Heart left ventricle (tissue), 16 donors: ENCODE measurements at regions not wholly inside any gene's neighbourhood (a gene's known extent, or its start where the extent isn't known, plus 50 kb on each side); places are given as distances from the start of the nearest gene placed in this dataset.
A peak's percentile ranks its signal among the peaks of the same experiment; 100 is the strongest.

Experiments used
- ATAC-seq, 4 donors: fragments of 200-7000 bp; cut with Tn5 transposase; one replicate each; pipeline ENCODE4 v1.9.1; 2020 to 2022; ENCODE audit warnings: moderate library complexity in 4 of 4, mild to moderate bottlenecking in 3 of 4, moderate number of reproducible peaks in 1 of 4
- DNase-seq, 5 donors: peaks; one replicate each; pipeline ENCODE4 v3.0.0-alpha.2; 2020
- H3K27ac ChIP-seq, 12 donors: fragments of 200-600 bp; sonication (generic) in 4 of 12; one replicate each; pipeline versions ENCODE4 v1.5.0 to v1.8.0; 2016 to 2022; ENCODE audit warnings: mild to moderate bottlenecking in 2 of 12
- H3K27me3 ChIP-seq, 9 donors: fragments of 200-600 bp; sonication (generic) in 2 of 9; one replicate each; pipeline versions ENCODE4 v1.5.1 to v1.8.0; 2016 to 2022; ENCODE audit warnings: mild to moderate bottlenecking in 3 of 9
- H3K36me3 ChIP-seq, 9 donors: fragments of 200-600 bp; sonication (generic) in 2 of 9; one replicate each; pipeline versions ENCODE4 v1.5.0 to v1.8.0; 2018 to 2022; ENCODE audit warnings: mild to moderate bottlenecking in 2 of 9
- H3K4me1 ChIP-seq, 12 donors: fragments of 200-600 bp; sonication (generic) in 4 of 12; one replicate each; pipeline versions ENCODE4 v1.5.0 to v1.8.0; 2016 to 2022; ENCODE audit warnings: mild to moderate bottlenecking in 3 of 12
- H3K4me3 ChIP-seq, 12 donors: fragments of 200-600 bp; sonication (generic) in 4 of 12; one replicate each; pipeline versions ENCODE4 v1.5.0 to v1.8.0; 2017 to 2022; ENCODE audit warnings: mild to moderate bottlenecking in 9 of 12, moderate library complexity in 4 of 12
- H3K9me3 ChIP-seq, 12 donors: fragments of 200-600 bp; sonication (generic) in 4 of 12; one replicate each; pipeline versions ENCODE4 v1.5.0 to v1.8.0; 2016 to 2022; ENCODE audit warnings: mild to moderate bottlenecking in 1 of 12
- POLR2A ChIP-seq, 2 donors: fragments of 450-650 bp; IDR thresholded peaks; one replicate each; pipeline ENCODE4 v1.6.1; 2017; ENCODE audit warnings: antibody characterized with exemption in 2 of 2, mild to moderate bottlenecking in 2 of 2, moderate library complexity in 2 of 2
- WGBS, 4 donors: extraction: QIAGEN DNeasy Blood & Tissue Kit in 2 of 4; methylation state at CpG; one replicate each; pipeline versions ENCODE4 v1.1.5 to v1.1.7; 2013 to 2018; 5-methylcytosine and 5-hydroxymethylcytosine counted together
- intact Hi-C, 10 donors: fragments of 100-400 bp; cut with DNase I; formaldehyde crosslinking; loops; one replicate each; pipeline versions ENCODE4 v1.11.1 to v1.14.2; 2022
- TF ChIP-seq, protein P1 (sequence below), 12 donors: fragments of 200-600 bp; sonication (generic) in 4 of 12; IDR thresholded peaks; one replicate each; pipeline versions ENCODE4 v1.5.0 to v1.8.0; 2018 to 2022; ENCODE audit warnings: antibody characterized with exemption in 12 of 12, mild to moderate bottlenecking in 5 of 12
- donor health status: ischemic (EF 13 %, LVEDD 7.1; RV severe dilation, severe dysfunction).
- donor health status: healthy with polysubstance abuse.
- donor health status: DM: no; HTN: yes; CAD: no.
- donor health status: DM: no; HTN: no; CAD: no.
- donor health status: ischemic (EF 25% LVEDD 6.9; RV normal size, moderate dysfunction).
- donor health status: ischemic (EF 25% LVEDD 5.7; RV mildly dilated, moderate dysfunction).
- donor health status: healthy.
- donor health status: DM: yes; HTN: yes; CAD: no.
- donor health status: ischemic (EF 35%, LVEDD 5.7; RV mildly dilated, moderate dysfunction).
- donor health status: nonischemic (EF 11% LVEDD 7.7; RV severe dilation, severe dysfunction).
- donor health status: DM: yes; HTN: yes; CAD: no.
- donor health status: PGD.
- donor health status: ischemic (EF 29% LVEDD 5.4; RV normal size, mild dysfunction).
- donor health status: nonischemic (EF 23%, LVEDD 6.1; RV moderate dilation, normal function).

DNA sequence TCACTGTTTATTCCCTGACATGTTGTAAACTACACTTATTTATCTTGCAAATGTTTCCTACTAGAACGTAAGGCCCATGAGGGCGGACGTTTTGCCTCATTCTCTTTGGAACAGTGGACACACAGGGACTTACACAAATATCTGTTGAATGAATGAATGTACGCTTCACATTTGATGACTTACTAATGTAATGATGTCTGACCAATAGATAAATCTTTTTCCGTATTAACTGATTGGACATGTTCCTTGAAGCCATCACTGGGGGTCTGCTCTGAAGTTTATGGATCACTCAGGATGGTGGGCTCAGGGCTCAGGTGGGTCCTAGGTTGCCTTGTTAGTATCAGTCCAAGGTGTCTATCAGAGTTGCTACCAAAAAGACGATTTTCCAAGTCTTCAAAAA is 763.2 kb upstream of the TPTE start:
- Histone ChIP-seq H3K9me3 (peaks cover 0 to 70% (median 0%) of the 10 kb centered on the region in 12 donors), H3K4me1 (no peaks in the 10 kb centered on the region), H3K36me3 (no peaks in the 10 kb centered on the region), H3K4me3 (no peak overlapping the region), H3K27ac (no peak overlapping the region), H3K27me3 (peaks cover 0 to 19% (median 0%) of the 10 kb centered on the region in 9 donors)
- WGBS, 4 donors: 53 to 61% (median 55%) methylated on average over 6 of the region's 6 CpGs
- ATAC-seq (no peak), DNase-seq (no peak)
- intact Hi-C loops: no loop called here
- no peak for TF ChIP-seq POLR2A (IDR thresholded peaks at IDR 0.05)
- TF ChIP-seq, protein P1, sequence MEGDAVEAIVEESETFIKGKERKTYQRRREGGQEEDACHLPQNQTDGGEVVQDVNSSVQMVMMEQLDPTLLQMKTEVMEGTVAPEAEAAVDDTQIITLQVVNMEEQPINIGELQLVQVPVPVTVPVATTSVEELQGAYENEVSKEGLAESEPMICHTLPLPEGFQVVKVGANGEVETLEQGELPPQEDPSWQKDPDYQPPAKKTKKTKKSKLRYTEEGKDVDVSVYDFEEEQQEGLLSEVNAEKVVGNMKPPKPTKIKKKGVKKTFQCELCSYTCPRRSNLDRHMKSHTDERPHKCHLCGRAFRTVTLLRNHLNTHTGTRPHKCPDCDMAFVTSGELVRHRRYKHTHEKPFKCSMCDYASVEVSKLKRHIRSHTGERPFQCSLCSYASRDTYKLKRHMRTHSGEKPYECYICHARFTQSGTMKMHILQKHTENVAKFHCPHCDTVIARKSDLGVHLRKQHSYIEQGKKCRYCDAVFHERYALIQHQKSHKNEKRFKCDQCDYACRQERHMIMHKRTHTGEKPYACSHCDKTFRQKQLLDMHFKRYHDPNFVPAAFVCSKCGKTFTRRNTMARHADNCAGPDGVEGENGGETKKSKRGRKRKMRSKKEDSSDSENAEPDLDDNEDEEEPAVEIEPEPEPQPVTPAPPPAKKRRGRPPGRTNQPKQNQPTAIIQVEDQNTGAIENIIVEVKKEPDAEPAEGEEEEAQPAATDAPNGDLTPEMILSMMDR (IDR thresholded peaks at IDR 0.05): no peak

DNA sequence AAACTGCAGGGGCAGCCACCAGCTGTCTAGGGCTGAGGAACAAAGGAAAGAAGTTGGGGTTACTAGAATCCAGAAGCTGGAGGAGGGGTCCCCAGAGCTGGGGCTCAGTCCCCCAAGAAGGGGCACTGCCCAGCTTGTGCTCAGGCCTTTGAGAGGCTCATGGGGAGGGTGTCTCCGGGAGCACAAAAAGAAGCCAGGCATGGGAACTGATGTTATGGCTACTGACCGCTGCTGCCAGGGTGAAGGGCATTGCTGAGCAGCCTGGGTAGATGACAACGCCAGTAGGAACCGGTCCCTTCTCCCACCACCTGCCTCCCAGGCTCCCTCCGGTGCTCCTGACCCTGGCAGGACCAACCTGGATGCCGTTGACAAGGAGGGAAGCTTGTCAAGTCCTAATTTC is 762.5 kb upstream of the TPTE start:
- Histone ChIP-seq H3K27ac (no peak overlapping the region), H3K27me3 (peaks cover 0 to 17% (median 0%) of the 10 kb centered on the region in 9 donors), H3K9me3 (peaks cover 0 to 71% (median 0%) of the 10 kb centered on the region in 12 donors), H3K4me1 (no peaks in the 10 kb centered on the region), H3K36me3 (no peaks in the 10 kb centered on the region), H3K4me3 (no peak overlapping the region)
- DNase-seq (no peak), ATAC-seq (peak in 2 of 4 donors; percentile 13 to 22)
- no peak for TF ChIP-seq POLR2A (IDR thresholded peaks at IDR 0.05)
- TF ChIP-seq, protein P1 (IDR thresholded peaks at IDR 0.05): no peak
- intact Hi-C loops: no loop called here
- WGBS, 4 donors: 54 to 64% (median 56%) methylated on average over 6 of the region's 6 CpGs

DNA sequence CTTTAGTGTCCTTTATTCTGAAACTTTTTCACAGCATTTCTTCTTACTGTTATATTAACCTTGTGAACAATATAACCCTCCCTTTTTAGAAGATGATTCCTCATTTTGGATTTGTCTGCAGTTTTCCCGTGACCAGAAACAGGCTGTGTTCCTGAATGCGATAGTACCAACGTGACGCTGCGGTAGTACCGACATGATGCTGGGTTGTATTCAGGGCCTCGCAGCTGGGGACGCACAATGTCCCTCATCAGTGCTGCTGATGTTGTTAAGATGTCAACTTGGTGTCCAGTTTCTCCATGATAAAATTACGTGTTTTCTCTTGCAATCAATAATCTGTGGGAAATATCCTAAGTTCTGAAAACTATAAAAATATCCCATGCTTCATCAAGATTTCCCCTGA is 761.4 kb upstream of the TPTE start:
- TF ChIP-seq POLR2A (IDR thresholded peaks at IDR 0.05): no peak
- TF ChIP-seq, protein P1 (IDR thresholded peaks at IDR 0.05): no peak
- intact Hi-C loops: no loop called here
- no peak for ATAC-seq
- peaks cover 0 to 66% (median 0%) of the 10 kb centered on the region in 12 donors for H3K9me3 ChIP-seq
- peaks cover 0 to 12% (median 0%) of the 10 kb centered on the region in 9 donors for H3K27me3 ChIP-seq
- no peaks in the 10 kb centered on the region for H3K36me3 ChIP-seq
- no peak overlapping the region for H3K27ac ChIP-seq
- H3K4me3 ChIP-seq: no peak overlapping the region
- no peak for DNase-seq
- 67 to 77% (median 71%) methylated on average over 9 of the region's 9 CpGs for WGBS, 4 donors
- no peaks in the 10 kb centered on the region for H3K4me1 ChIP-seq

DNA sequence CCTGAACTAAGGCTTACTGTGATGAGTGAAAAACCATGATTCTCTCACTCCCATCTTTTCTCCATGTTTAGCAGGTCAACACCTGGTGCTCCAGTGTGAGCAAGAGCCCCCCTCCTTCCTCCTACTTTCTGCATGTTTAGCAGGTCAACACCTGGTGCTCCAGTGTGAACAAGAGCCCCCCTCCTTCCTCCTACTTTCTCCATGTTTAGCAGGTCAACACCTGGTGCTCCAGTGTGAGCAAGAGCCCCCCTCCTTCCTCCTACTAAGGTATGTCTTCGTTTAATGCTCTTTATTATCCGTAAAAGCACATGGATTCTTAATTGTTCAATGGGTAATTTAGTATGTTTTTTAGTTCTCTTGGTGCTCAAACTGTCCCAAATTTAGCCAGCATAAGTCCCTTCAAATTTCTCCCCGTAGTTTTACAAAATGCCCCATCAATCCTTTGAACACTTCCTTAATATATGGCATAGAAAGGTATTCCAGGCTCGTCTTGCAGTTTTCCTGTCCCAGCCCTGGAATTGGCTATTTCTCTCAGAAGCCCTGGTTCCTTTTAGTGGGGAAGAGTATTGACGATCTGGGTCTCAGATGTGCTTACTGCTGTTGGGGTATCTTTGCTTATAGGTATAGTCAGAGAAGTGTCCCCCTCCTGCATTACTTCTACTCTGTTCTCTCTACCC is 760.8 kb upstream of the TPTE start:
- DNase-seq (no peak), ATAC-seq (no peak)
- Histone ChIP-seq H3K27ac (no peak overlapping the region), H3K36me3 (no peaks in the 10 kb centered on the region), H3K4me1 (no peaks in the 10 kb centered on the region), H3K9me3 (peaks cover 0 to 60% (median 0%) of the 10 kb centered on the region in 12 donors), H3K27me3 (peaks cover 0 to 10% (median 0%) of the 10 kb centered on the region in 9 donors), H3K4me3 (no peak overlapping the region)
- no peak for TF ChIP-seq POLR2A (IDR thresholded peaks at IDR 0.05)
- TF ChIP-seq, protein P1 (IDR thresholded peaks at IDR 0.05): no peak
- WGBS, 4 donors: 48 to 52% (median 49%) methylated on average over 5 of the region's 5 CpGs
- intact Hi-C loops: no loop called here
